Limb (tissue), 2 donors: ENCODE measurements at regions not wholly inside any gene's neighbourhood (a gene's known extent, or its start where the extent isn't known, plus 50 kb on each side); places are given as distances from the start of the nearest gene placed in this dataset.

Experiments
- DNase-seq, 2 donors: peaks; one replicate each; pipeline ENCODE4 v3.0.0-alpha.2; 2016; ENCODE audit errors: extremely low spot score in 2 of 2

- no peak for DNase-seq
Observed at GRCh38 chr1:99570486-99571089, 75.3 kb upstream of the PALMD start.

- no peak for DNase-seq
Observed at GRCh38 chr1:99571092-99571734, 74.7 kb upstream of the PALMD start.

- DNase-seq = no peak
Observed at GRCh38 chr1:99573431-99574217, 72.3 kb upstream of the PALMD start.

GRCh38 chr1:99577313-99577712, 68.6 kb upstream of the PALMD start:
- DNase-seq = no peak

GRCh38 chr1:99579691-99580172, 66.2 kb upstream of the PALMD start:
- DNase-seq = no peak

GRCh38 chr1:99580451-99580850, 65.5 kb upstream of the PALMD start:
- DNase-seq = no peak

- DNase-seq = no peak
Observed at GRCh38 chr1:99587008-99587407, 58.9 kb upstream of the PALMD start.

- no peak for DNase-seq
Observed at GRCh38 chr1:99589186-99589636, 56.7 kb upstream of the PALMD start.

GRCh38 chr1:99590578-99591209, 55.2 kb upstream of the PALMD start:
- peak; percentile 42 to 61 for DNase-seq

GRCh38 chr1:99591886-99592285, 54.0 kb upstream of the PALMD start:
- DNase-seq = no peak

GRCh38 chr1:99594205-99594604, 51.7 kb upstream of the PALMD start:
- DNase-seq = no peak

GRCh38 chr1:99595041-99595440, 50.9 kb upstream of the PALMD start:
- no peak for DNase-seq

GRCh38 chr1:99595441-99595840, 50.5 kb upstream of the PALMD start:
- DNase-seq = no peak
